ENCODE measurements at regions not wholly inside any gene's neighbourhood (a gene's known extent, or its start where the extent isn't known, plus 50 kb on each side); places are given as distances from the start of the nearest gene placed in this dataset.
"Not testable (repeated sequence)": the region's sequence is repeated elsewhere in the genome, so short reads cannot be mapped to it uniquely, and the experiment has no call there.

GRCh38 chr17:79549141-79549915 is 61.5 kb downstream of the RBFOX3 start:
- no peak overlapping the region for H3K27ac ChIP-seq (ENCODE audit: low read depth, low read length)
- peaks cover 17 to 28% (median 17%) of the 10 kb centered on the region in 3 donors for H3K27me3 ChIP-seq (ENCODE audit: control insufficient read depth in 3 of 3, insufficient read depth in 3 of 3, low read length in 3 of 3)
- no peaks in the 10 kb centered on the region for H3K36me3 ChIP-seq (ENCODE audit: control insufficient read depth in 3 of 3, insufficient read depth in 3 of 3, low read length in 3 of 3)
- no peaks in the 10 kb centered on the region for H3K4me1 ChIP-seq (ENCODE audit: control insufficient read depth in 3 of 3, insufficient read depth in 3 of 3, low read length in 3 of 3)
- no peak overlapping the region for H3K4me3 ChIP-seq (ENCODE audit: low read length in 3 of 3)
- no peak overlapping the region for H3K9ac ChIP-seq (ENCODE audit: low read depth in 1 of 3, low read length in 3 of 3)
- H3K9me3 ChIP-seq (ENCODE audit: control insufficient read depth in 3 of 3, low read length in 3 of 3), result peaks cover 0 to 7% (median 0%) of the 10 kb centered on the region in 3 donors

DNA sequence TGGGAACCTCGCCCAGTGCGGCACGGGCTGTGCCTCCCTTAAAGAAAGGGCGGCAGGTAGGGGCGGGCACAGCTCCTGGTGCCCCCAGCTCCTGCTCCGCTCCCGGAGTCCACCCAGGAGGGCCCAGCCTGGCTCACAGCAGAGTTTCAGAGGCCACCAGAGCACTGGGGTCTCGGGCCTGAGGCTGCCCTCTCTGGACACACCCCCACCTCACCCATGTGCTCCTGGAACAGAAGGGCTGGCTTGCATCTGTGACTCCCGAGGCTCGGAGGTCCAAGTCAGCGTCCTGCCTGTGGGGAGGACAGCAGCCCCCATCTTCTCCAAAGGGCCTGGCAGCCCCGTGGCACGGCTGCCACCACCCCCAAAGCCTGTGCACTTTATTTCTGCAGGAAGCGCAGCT is 62.7 kb downstream of the RBFOX3 start:
- H3K4me1 ChIP-seq (ENCODE audit: control insufficient read depth in 3 of 3, insufficient read depth in 3 of 3, low read length in 3 of 3), result no peaks in the 10 kb centered on the region
- H3K9ac ChIP-seq (ENCODE audit: low read depth in 1 of 3, low read length in 3 of 3), result no peak overlapping the region
- peaks cover 0 to 7% (median 0%) of the 10 kb centered on the region in 3 donors for H3K9me3 ChIP-seq (ENCODE audit: control insufficient read depth in 3 of 3, low read length in 3 of 3)
- H3K4me3 ChIP-seq (ENCODE audit: low read length in 3 of 3), result no peak overlapping the region
- no peak overlapping the region for H3K27ac ChIP-seq (ENCODE audit: low read depth, low read length)
- H3K36me3 ChIP-seq (ENCODE audit: control insufficient read depth in 3 of 3, insufficient read depth in 3 of 3, low read length in 3 of 3), result no peaks in the 10 kb centered on the region
- H3K27me3 ChIP-seq (ENCODE audit: control insufficient read depth in 3 of 3, insufficient read depth in 3 of 3, low read length in 3 of 3), result peaks cover 25 to 38% (median 26%) of the 10 kb centered on the region in 3 donors

DNA sequence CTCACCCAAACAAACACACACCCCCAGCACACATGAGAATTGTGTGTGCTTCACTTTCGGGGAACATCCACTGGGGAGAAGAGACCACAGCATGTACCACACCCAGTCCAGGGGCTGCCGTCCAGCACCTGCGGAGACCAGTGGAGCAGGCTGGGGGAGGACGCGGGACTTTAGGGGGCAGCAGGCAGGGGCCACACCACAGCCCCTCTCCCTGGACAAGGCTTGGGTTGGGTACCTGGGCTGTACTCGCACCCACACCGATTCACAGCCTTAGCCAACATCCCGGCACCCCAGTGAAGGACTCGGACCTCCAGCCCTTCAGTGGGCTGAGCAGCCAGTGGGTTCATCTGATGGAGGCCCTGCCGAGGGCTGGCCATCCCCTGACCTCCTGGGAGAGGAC is 63.3 kb downstream of the RBFOX3 start:
- Histone ChIP-seq H3K4me1 (ENCODE audit: control insufficient read depth in 3 of 3, insufficient read depth in 3 of 3, low read length in 3 of 3) (no peaks in the 10 kb centered on the region), H3K36me3 (ENCODE audit: control insufficient read depth in 3 of 3, insufficient read depth in 3 of 3, low read length in 3 of 3) (no peaks in the 10 kb centered on the region), H3K4me3 (ENCODE audit: low read length in 3 of 3) (no peak overlapping the region), H3K9me3 (ENCODE audit: control insufficient read depth in 3 of 3, low read length in 3 of 3) (peaks cover 0 to 5% (median 0%) of the 10 kb centered on the region in 3 donors), H3K27me3 (ENCODE audit: control insufficient read depth in 3 of 3, insufficient read depth in 3 of 3, low read length in 3 of 3) (peaks cover 26 to 41% (median 30%) of the 10 kb centered on the region in 3 donors), H3K27ac (ENCODE audit: low read depth, low read length) (no peak overlapping the region), H3K9ac (ENCODE audit: low read depth in 1 of 3, low read length in 3 of 3) (no peak overlapping the region)

DNA sequence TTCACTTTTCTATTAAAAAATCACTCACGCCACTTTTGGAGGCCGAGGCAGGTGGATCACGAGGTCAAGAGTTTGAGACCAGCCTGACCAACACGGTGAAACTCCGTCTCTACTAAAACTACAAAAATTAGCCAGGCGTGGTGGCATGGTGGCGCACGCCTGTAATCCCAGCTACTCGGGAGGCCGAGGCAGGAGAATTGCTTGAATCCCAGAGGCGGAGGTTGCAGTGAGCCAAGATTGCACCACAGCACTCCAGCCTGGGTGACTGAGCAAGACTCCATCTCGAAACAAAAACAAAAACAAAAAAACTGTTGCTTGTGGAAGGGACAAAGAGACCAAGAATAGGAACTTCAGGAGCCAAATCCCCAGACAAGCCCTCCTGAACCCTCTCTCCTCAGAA is 63.7 kb downstream of the RBFOX3 start:
- H3K27me3 ChIP-seq (ENCODE audit: control insufficient read depth in 3 of 3, insufficient read depth in 3 of 3, low read length in 3 of 3), result peaks cover 26 to 42% (median 30%) of the 10 kb centered on the region in 3 donors
- not testable (repeated sequence) for H3K27ac ChIP-seq (ENCODE audit: low read depth, low read length); H3K36me3 ChIP-seq (ENCODE audit: control insufficient read depth in 3 of 3, insufficient read depth in 3 of 3, low read length in 3 of 3); H3K4me3 ChIP-seq (ENCODE audit: low read length in 3 of 3); H3K9ac ChIP-seq (ENCODE audit: low read depth in 1 of 3, low read length in 3 of 3); H3K4me1 ChIP-seq (ENCODE audit: control insufficient read depth in 3 of 3, insufficient read depth in 3 of 3, low read length in 3 of 3); H3K9me3 ChIP-seq (ENCODE audit: control insufficient read depth in 3 of 3, low read length in 3 of 3)

GRCh38 chr17:79546386-79546785 is 64.5 kb downstream of the RBFOX3 start:
- Histone ChIP-seq H3K36me3 (ENCODE audit: control insufficient read depth in 3 of 3, insufficient read depth in 3 of 3, low read length in 3 of 3) (no peaks in the 10 kb centered on the region), H3K9me3 (ENCODE audit: control insufficient read depth in 3 of 3, low read length in 3 of 3) (no peaks in the 10 kb centered on the region), H3K27me3 (ENCODE audit: control insufficient read depth in 3 of 3, insufficient read depth in 3 of 3, low read length in 3 of 3) (peaks cover 26 to 47% (median 30%) of the 10 kb centered on the region in 3 donors), H3K4me1 (ENCODE audit: control insufficient read depth in 3 of 3, insufficient read depth in 3 of 3, low read length in 3 of 3) (no peaks in the 10 kb centered on the region), H3K27ac (ENCODE audit: low read depth, low read length) (no peak overlapping the region), H3K9ac (ENCODE audit: low read depth in 1 of 3, low read length in 3 of 3) (no peak overlapping the region), H3K4me3 (ENCODE audit: low read length in 3 of 3) (no peak overlapping the region)

GRCh38 chr17:79545251-79546005 is 65.4 kb downstream of the RBFOX3 start:
- no peak overlapping the region for H3K4me3 ChIP-seq (ENCODE audit: low read length in 3 of 3)
- no peaks in the 10 kb centered on the region for H3K9me3 ChIP-seq (ENCODE audit: control insufficient read depth in 3 of 3, low read length in 3 of 3)
- H3K9ac ChIP-seq (ENCODE audit: low read depth in 1 of 3, low read length in 3 of 3), result no peak overlapping the region
- no peak overlapping the region for H3K27ac ChIP-seq (ENCODE audit: low read depth, low read length)
- H3K36me3 ChIP-seq (ENCODE audit: control insufficient read depth in 3 of 3, insufficient read depth in 3 of 3, low read length in 3 of 3), result no peaks in the 10 kb centered on the region
- peaks cover 29 to 48% (median 30%) of the 10 kb centered on the region in 3 donors for H3K27me3 ChIP-seq (ENCODE audit: control insufficient read depth in 3 of 3, insufficient read depth in 3 of 3, low read length in 3 of 3)
- no peaks in the 10 kb centered on the region for H3K4me1 ChIP-seq (ENCODE audit: control insufficient read depth in 3 of 3, insufficient read depth in 3 of 3, low read length in 3 of 3)

GRCh38 chr17:79544142-79544914 is 66.5 kb downstream of the RBFOX3 start:
- H3K4me3 ChIP-seq (ENCODE audit: low read length in 3 of 3), result no peak overlapping the region
- no peaks in the 10 kb centered on the region for H3K9me3 ChIP-seq (ENCODE audit: control insufficient read depth in 3 of 3, low read length in 3 of 3)
- H3K27me3 ChIP-seq (ENCODE audit: control insufficient read depth in 3 of 3, insufficient read depth in 3 of 3, low read length in 3 of 3), result peaks cover 30 to 51% (median 31%) of the 10 kb centered on the region in 3 donors
- no peak overlapping the region for H3K27ac ChIP-seq (ENCODE audit: low read depth, low read length)
- no peak overlapping the region for H3K9ac ChIP-seq (ENCODE audit: low read depth in 1 of 3, low read length in 3 of 3)
- no peaks in the 10 kb centered on the region for H3K4me1 ChIP-seq (ENCODE audit: control insufficient read depth in 3 of 3, insufficient read depth in 3 of 3, low read length in 3 of 3)
- H3K36me3 ChIP-seq (ENCODE audit: control insufficient read depth in 3 of 3, insufficient read depth in 3 of 3, low read length in 3 of 3), result no peaks in the 10 kb centered on the region

GRCh38 chr17:79543531-79543930 is 67.3 kb downstream of the RBFOX3 start:
- H3K27ac ChIP-seq (ENCODE audit: low read depth, low read length), result no peak overlapping the region
- no peaks in the 10 kb centered on the region for H3K4me1 ChIP-seq (ENCODE audit: control insufficient read depth in 3 of 3, insufficient read depth in 3 of 3, low read length in 3 of 3)
- H3K9me3 ChIP-seq (ENCODE audit: control insufficient read depth in 3 of 3, low read length in 3 of 3), result no peaks in the 10 kb centered on the region
- H3K9ac ChIP-seq (ENCODE audit: low read depth in 1 of 3, low read length in 3 of 3), result no peak overlapping the region
- H3K27me3 ChIP-seq (ENCODE audit: control insufficient read depth in 3 of 3, insufficient read depth in 3 of 3, low read length in 3 of 3), result peaks cover 36 to 54% (median 38%) of the 10 kb centered on the region in 3 donors
- H3K4me3 ChIP-seq (ENCODE audit: low read length in 3 of 3), result no peak overlapping the region
- no peaks in the 10 kb centered on the region for H3K36me3 ChIP-seq (ENCODE audit: control insufficient read depth in 3 of 3, insufficient read depth in 3 of 3, low read length in 3 of 3)

- no peaks in the 10 kb centered on the region for H3K9me3 ChIP-seq (ENCODE audit: control insufficient read depth in 3 of 3, low read length in 3 of 3)
- no peak overlapping the region for H3K27ac ChIP-seq (ENCODE audit: low read depth, low read length)
- no peaks in the 10 kb centered on the region for H3K36me3 ChIP-seq (ENCODE audit: control insufficient read depth in 3 of 3, insufficient read depth in 3 of 3, low read length in 3 of 3)
- no peak overlapping the region for H3K4me3 ChIP-seq (ENCODE audit: low read length in 3 of 3)
- no peak overlapping the region for H3K9ac ChIP-seq (ENCODE audit: low read depth in 1 of 3, low read length in 3 of 3)
- H3K4me1 ChIP-seq (ENCODE audit: control insufficient read depth in 3 of 3, insufficient read depth in 3 of 3, low read length in 3 of 3), result no peaks in the 10 kb centered on the region
- peaks cover 41 to 51% (median 43%) of the 10 kb centered on the region in 3 donors for H3K27me3 ChIP-seq (ENCODE audit: control insufficient read depth in 3 of 3, insufficient read depth in 3 of 3, low read length in 3 of 3)
Measured at GRCh38 chr17:79542718-79543117, 68.1 kb downstream of the RBFOX3 start.

Measured in skeletal muscle tissue (tissue), 3 donors.